T-cell (primary cell): ENCODE measurements at regions not wholly inside any gene's neighbourhood (a gene's known extent, or its start where the extent isn't known, plus 50 kb on each side); places are given as distances from the start of the nearest gene placed in this dataset.
A peak's percentile ranks its signal among the peaks of the same experiment; 100 is the strongest.

Source experiments
- ATAC-seq, 4 experiments: fragments of 200-7000 bp in 3 of 4; fragments of 150-1000 bp in 1 of 4; cut with Tn5 transposase; replicated peaks in 1 of 4; 1 replicate in 3 of 4; 2 replicates in 1 of 4; pipeline ENCODE4 v1.10.0; 2021; ENCODE audit warnings: moderate library complexity in 3 of 4, mild to moderate bottlenecking in 2 of 4, moderate number of reproducible peaks in 1 of 4
- CTCF ChIA-PET, 2 donors: fragments of 300-600 bp; sonication (Branson Sonifier 250); formaldehyde crosslinking; loops; one replicate each; lab custom pipeline; 2022; ENCODE audit warnings: antibody characterized with exemption in 2 of 2; lab: Charles Lee
- POLR2A ChIA-PET, 2 donors: fragments of 300-600 bp; sonication (Branson Sonifier 250); formaldehyde crosslinking; loops; one replicate each; lab custom pipeline; 2022; ENCODE audit warnings: antibody characterized with exemption in 2 of 2; lab: Charles Lee
- DNase-seq, 35 experiments: peaks; one replicate each; pipeline versions ENCODE4 v3.0.0 to v3.0.0-alpha.2; 2013 to 2023
- H3K27ac ChIP-seq: one replicate; pipeline ENCODE4 v1.5.1; 2013; ENCODE audit warnings: low read length
- H3K27me3 ChIP-seq, 2 experiments: replicated peaks in 1 of 2; 1 replicate in 1 of 2; 2 replicates in 1 of 2; pipeline versions ENCODE4 v1.6.1 to v1.7.0; 2013; ENCODE audit warnings: low read length in 1 of 2, mixed read lengths in 1 of 2; ENCODE audit not compliant: control insufficient read depth in 2 of 2, insufficient read depth in 2 of 2; ENCODE audit errors: extremely low read depth in 1 of 2
- H3K36me3 ChIP-seq, 2 donors: 1 replicate in 1 of 2; 2 replicates in 1 of 2; pipeline versions ENCODE4 v1.6.1 to v1.7.0; 2013; ENCODE audit warnings: low read length in 1 of 2; ENCODE audit not compliant: control insufficient read depth in 2 of 2, insufficient read depth in 1 of 2; ENCODE audit errors: extremely low read depth in 1 of 2
- H3K4me1 ChIP-seq, 2 experiments: 1 replicate in 1 of 2; 2 replicates in 1 of 2; pipeline versions ENCODE4 v1.6.1 to v1.7.0; 2013; ENCODE audit warnings: low read length in 2 of 2, mixed read lengths in 1 of 2; ENCODE audit not compliant: insufficient read depth in 2 of 2, control insufficient read depth in 1 of 2; ENCODE audit errors: extremely low read depth in 1 of 2
- H3K4me3 ChIP-seq, 2 donors: 1 replicate in 1 of 2; 2 replicates in 1 of 2; pipeline versions ENCODE4 v1.5.1 to v1.7.0; 2013; ENCODE audit warnings: mild to moderate bottlenecking in 2 of 2, low read length in 1 of 2, moderate library complexity in 1 of 2; ENCODE audit not compliant: control insufficient read depth in 1 of 2; ENCODE audit errors: extremely low read depth in 1 of 2
- H3K9me3 ChIP-seq: 2 replicates; pipeline ENCODE4 v1.7.0; 2013
- H3K27ac Mint-ChIP-seq, 2 donors: one replicate each; pipeline ENCODE4 v1.8.0; 2020 to 2021; ENCODE audit warnings: mild to moderate bottlenecking in 2 of 2, mixed read lengths in 2 of 2
- H3K27me3 Mint-ChIP-seq, 2 donors: one replicate each; pipeline ENCODE4 v1.8.0; 2021 to 2022; ENCODE audit warnings: mixed read lengths in 2 of 2
- H3K36me3 Mint-ChIP-seq: one replicate; pipeline ENCODE4 v1.8.0; 2021; ENCODE audit warnings: mixed read lengths
- H3K4me1 Mint-ChIP-seq, 3 donors: one replicate each; pipeline ENCODE4 v1.8.0; 2020 to 2022; ENCODE audit warnings: mixed read lengths in 3 of 3, mild to moderate bottlenecking in 1 of 3
- H3K4me3 Mint-ChIP-seq, 3 donors: one replicate each; pipeline ENCODE4 v1.8.0; 2020 to 2022; ENCODE audit warnings: mild to moderate bottlenecking in 3 of 3, mixed read lengths in 3 of 3, moderate library complexity in 3 of 3
- H3K9me3 Mint-ChIP-seq, 3 donors: one replicate each; pipeline ENCODE4 v1.8.0; 2020 to 2022; ENCODE audit warnings: mixed read lengths in 3 of 3
- WGBS: methylation state at CpG from one replicate; pipeline ENCODE4 v1.1.5; 2013; ENCODE audit warnings: missing lambda C conversion rate; ENCODE audit not compliant: insufficient coverage; 5-methylcytosine and 5-hydroxymethylcytosine counted together

- Mint-ChIP-seq H3K9me3 (no peaks in the 10 kb centered on the region), H3K36me3 (no peaks in the 10 kb centered on the region), H3K4me3 (no peak overlapping the region), H3K27ac (no peak overlapping the region), H3K4me1 (no peaks in the 10 kb centered on the region), H3K27me3 (peaks cover 3 to 4% of the 10 kb centered on the region in 2 donors)
- no peaks in the 10 kb centered on the region for H3K9me3 ChIP-seq
- CTCF ChIA-PET, result no interaction called here
- POLR2A ChIA-PET, result no interaction called here
- H3K4me1 ChIP-seq, result no peaks in the 10 kb centered on the region
- DNase-seq (peak in 3 of 35 experiments; percentile 4 to 31 (median 7)), ATAC-seq (peak in 1 of 4 experiments; percentile 30)
- H3K27me3 ChIP-seq, result peaks cover 0 to 9% of the 10 kb centered on the region in 2 experiments
- WGBS, result 69% methylated on average over 7 of the region's 12 CpGs
- no peak overlapping the region for H3K27ac ChIP-seq
- no peak overlapping the region for H3K4me3 ChIP-seq
- H3K36me3 ChIP-seq, result no peaks in the 10 kb centered on the region
Measured at GRCh38 chr20:22684072-22684762, 99.8 kb upstream of the FOXA2 start.

- Mint-ChIP-seq H3K4me1 (no peaks in the 10 kb centered on the region), H3K36me3 (no peaks in the 10 kb centered on the region), H3K27me3 (peaks cover 3 to 4% of the 10 kb centered on the region in 2 donors), H3K4me3 (no peak overlapping the region), H3K9me3 (no peaks in the 10 kb centered on the region), H3K27ac (no peak overlapping the region)
- no CpG with 5 or more reads among the region's 7 CpGs for WGBS
- DNase-seq (no peak), ATAC-seq (no peak)
- H3K4me3 ChIP-seq, result no peak overlapping the region
- no peaks in the 10 kb centered on the region for H3K36me3 ChIP-seq
- peaks cover 0 to 9% of the 10 kb centered on the region in 2 experiments for H3K27me3 ChIP-seq
- ChIA-PET CTCF (interaction anchor here (0.6 to 1.1 kb wide), 2 partner anchors 110 to 346 kb away, joined by 3 to 5 read pairs; no protein-coding TSS in a partner anchor), POLR2A (no interaction called here)
- no peaks in the 10 kb centered on the region for H3K4me1 ChIP-seq
- no peaks in the 10 kb centered on the region for H3K9me3 ChIP-seq
- no peak overlapping the region for H3K27ac ChIP-seq
Measured at GRCh38 chr20:22684763-22685443, 100.5 kb upstream of the FOXA2 start.

- H3K4me3 Mint-ChIP-seq, result no peak overlapping the region
- CTCF ChIA-PET, result interaction anchor here in 1 of 2 donors (1.1 kb wide), 1 partner anchor 347 kb away, joined by 5 read pairs; no protein-coding TSS in a partner anchor
- H3K27me3 Mint-ChIP-seq, result peaks cover 3 to 4% of the 10 kb centered on the region in 2 donors
Measured at GRCh38 chr20:22686097-22686496, 101.7 kb upstream of the FOXA2 start.

GRCh38 chr20:22687676-22688349 is 103.4 kb upstream of the FOXA2 start:
- Mint-ChIP-seq H3K9me3 (no peaks in the 10 kb centered on the region), H3K36me3 (no peaks in the 10 kb centered on the region), H3K4me3 (no peak overlapping the region), H3K4me1 (peaks cover 0 to 2% (median 0%) of the 10 kb centered on the region in 3 donors), H3K27ac (no peak overlapping the region), H3K27me3 (peaks cover 3 to 4% of the 10 kb centered on the region in 2 donors)
- H3K36me3 ChIP-seq, result no peaks in the 10 kb centered on the region
- H3K27ac ChIP-seq, result no peak overlapping the region
- no peak overlapping the region for H3K4me3 ChIP-seq
- DNase-seq, result no peak
- 68% methylated on average over 5 of the region's 6 CpGs for WGBS
- ChIA-PET POLR2A (no interaction called here), CTCF (no interaction called here)
- no peak for ATAC-seq
- H3K4me1 ChIP-seq, result peaks cover 0 to 5% of the 10 kb centered on the region in 2 experiments
- no peaks in the 10 kb centered on the region for H3K9me3 ChIP-seq
- H3K27me3 ChIP-seq, result peaks cover 0 to 16% of the 10 kb centered on the region in 2 experiments

More at GRCh38 chr20:22686097-22686496, 101.7 kb upstream of the FOXA2 start:
- ATAC-seq (no peak), DNase-seq (no peak)
- no peaks in the 10 kb centered on the region for H3K36me3 ChIP-seq
- WGBS, result 75% methylated on average over 6 of the region's 7 CpGs
- H3K9me3 ChIP-seq, result no peaks in the 10 kb centered on the region
- H3K9me3 Mint-ChIP-seq, result no peaks in the 10 kb centered on the region
- no peak overlapping the region for H3K4me3 ChIP-seq
- no peak overlapping the region for H3K27ac ChIP-seq
- H3K4me1 ChIP-seq, result no peaks in the 10 kb centered on the region
- POLR2A ChIA-PET, result no interaction called here
- H3K4me1 Mint-ChIP-seq, result no peaks in the 10 kb centered on the region
- H3K27ac Mint-ChIP-seq, result no peak overlapping the region
- H3K27me3 ChIP-seq, result peaks cover 0 to 9% of the 10 kb centered on the region in 2 experiments
- no peaks in the 10 kb centered on the region for H3K36me3 Mint-ChIP-seq

GRCh38 chr20:22688485-22688884 is 104.1 kb upstream of the FOXA2 start:
- Histone ChIP-seq H3K27ac (no peak overlapping the region), H3K9me3 (no peaks in the 10 kb centered on the region), H3K27me3 (peaks cover 0 to 16% of the 10 kb centered on the region in 2 experiments), H3K36me3 (no peaks in the 10 kb centered on the region), H3K4me1 (peaks cover 0 to 5% of the 10 kb centered on the region in 2 experiments), H3K4me3 (no peak overlapping the region)
- CTCF ChIA-PET, result no interaction called here
- POLR2A ChIA-PET, result no interaction called here
- no peaks in the 10 kb centered on the region for H3K36me3 Mint-ChIP-seq
- H3K4me3 Mint-ChIP-seq, result no peak overlapping the region
- no CpG with 5 or more reads among the region's 2 CpGs for WGBS
- no peak overlapping the region for H3K27ac Mint-ChIP-seq
- peaks cover 0 to 2% (median 0%) of the 10 kb centered on the region in 3 donors for H3K9me3 Mint-ChIP-seq
- no peak for ATAC-seq
- peaks cover 0 to 2% (median 0%) of the 10 kb centered on the region in 3 donors for H3K4me1 Mint-ChIP-seq
- no peak for DNase-seq
- peaks cover 3 to 4% of the 10 kb centered on the region in 2 donors for H3K27me3 Mint-ChIP-seq

GRCh38 chr20:22689266-22689665 is 104.9 kb upstream of the FOXA2 start:
- H3K4me3 ChIP-seq, result no peak overlapping the region
- peaks cover 3 to 4% of the 10 kb centered on the region in 2 donors for H3K27me3 Mint-ChIP-seq
- H3K27ac Mint-ChIP-seq, result no peak overlapping the region
- CTCF ChIA-PET, result no interaction called here
- H3K4me3 Mint-ChIP-seq, result no peak overlapping the region
- H3K4me1 Mint-ChIP-seq, result peaks cover 0 to 2% (median 0%) of the 10 kb centered on the region in 3 donors
- POLR2A ChIA-PET, result no interaction called here
- DNase-seq, result no peak
- H3K9me3 Mint-ChIP-seq, result peaks cover 0 to 6% (median 0%) of the 10 kb centered on the region in 3 donors
- no peaks in the 10 kb centered on the region for H3K9me3 ChIP-seq
- H3K27me3 ChIP-seq, result peaks cover 0 to 13% of the 10 kb centered on the region in 2 experiments
- ATAC-seq, result no peak
- WGBS, result 83% methylated on average over 5 of the region's 5 CpGs
- no peak overlapping the region for H3K27ac ChIP-seq
- H3K36me3 Mint-ChIP-seq, result no peaks in the 10 kb centered on the region
- H3K36me3 ChIP-seq, result no peaks in the 10 kb centered on the region
- H3K4me1 ChIP-seq, result peaks cover 0 to 5% of the 10 kb centered on the region in 2 experiments
